HG03103 (cell line): ENCODE measurements at regions not wholly inside any gene's neighbourhood (a gene's known extent, or its start where the extent isn't known, plus 50 kb on each side); places are given as distances from the start of the nearest gene placed in this dataset.

Experiments
- ATAC-seq: cut with Tn5 transposase; IDR thresholded peaks from one replicate; pipeline ENCODE4 v1.9.1; 2021; ENCODE audit warnings: low read depth; ENCODE audit not compliant: unreplicated experiment

- peak; percentile 51 for ATAC-seq
Observed at GRCh38 chr9:18362901-18363685, 110.9 kb upstream of the ADAMTSL1 start.

GRCh38 chr9:18365651-18366050, 108.3 kb upstream of the ADAMTSL1 start:
- ATAC-seq, result no peak

GRCh38 chr9:18366184-18366583, 107.8 kb upstream of the ADAMTSL1 start:
- ATAC-seq, result peak; percentile 81

- no peak for ATAC-seq
Observed at GRCh38 chr9:18368206-18368605, 105.7 kb upstream of the ADAMTSL1 start.

GRCh38 chr9:18371141-18371540, 102.8 kb upstream of the ADAMTSL1 start:
- no peak for ATAC-seq

- ATAC-seq, result no peak
Observed at GRCh38 chr9:18371621-18372020, 102.3 kb upstream of the ADAMTSL1 start.

GRCh38 chr9:18379073-18379811, 94.7 kb upstream of the ADAMTSL1 start:
- no peak for ATAC-seq

- ATAC-seq, result no peak
Observed at GRCh38 chr9:18382243-18382642, 91.7 kb upstream of the ADAMTSL1 start.

GRCh38 chr9:18384066-18384465, 89.9 kb upstream of the ADAMTSL1 start:
- ATAC-seq, result no peak

GRCh38 chr9:18385696-18386490, 88.1 kb upstream of the ADAMTSL1 start:
- no peak for ATAC-seq

GRCh38 chr9:18390393-18390792, 83.6 kb upstream of the ADAMTSL1 start:
- ATAC-seq, result no peak

- no peak for ATAC-seq
Observed at GRCh38 chr9:18393340-18394130, 80.4 kb upstream of the ADAMTSL1 start.

GRCh38 chr9:18394847-18395351, 79.1 kb upstream of the ADAMTSL1 start:
- ATAC-seq, result no peak

GRCh38 chr9:18396102-18396728, 77.7 kb upstream of the ADAMTSL1 start:
- peak; percentile 39 for ATAC-seq

GRCh38 chr9:18397076-18397475, 76.9 kb upstream of the ADAMTSL1 start:
- no peak for ATAC-seq

GRCh38 chr9:18398038-18398437, 75.9 kb upstream of the ADAMTSL1 start:
- no peak for ATAC-seq

GRCh38 chr9:18404434-18405029, 69.4 kb upstream of the ADAMTSL1 start:
- ATAC-seq, result no peak

GRCh38 chr9:18405240-18405639, 68.7 kb upstream of the ADAMTSL1 start:
- no peak for ATAC-seq

GRCh38 chr9:18410983-18411382, 63.0 kb upstream of the ADAMTSL1 start:
- ATAC-seq, result no peak
